ENCODE measurements at regions not wholly inside any gene's neighbourhood (a gene's known extent, or its start where the extent isn't known, plus 50 kb on each side); places are given as distances from the start of the nearest gene placed in this dataset.
A peak's percentile ranks its signal among the peaks of the same experiment; 100 is the strongest.

DNA sequence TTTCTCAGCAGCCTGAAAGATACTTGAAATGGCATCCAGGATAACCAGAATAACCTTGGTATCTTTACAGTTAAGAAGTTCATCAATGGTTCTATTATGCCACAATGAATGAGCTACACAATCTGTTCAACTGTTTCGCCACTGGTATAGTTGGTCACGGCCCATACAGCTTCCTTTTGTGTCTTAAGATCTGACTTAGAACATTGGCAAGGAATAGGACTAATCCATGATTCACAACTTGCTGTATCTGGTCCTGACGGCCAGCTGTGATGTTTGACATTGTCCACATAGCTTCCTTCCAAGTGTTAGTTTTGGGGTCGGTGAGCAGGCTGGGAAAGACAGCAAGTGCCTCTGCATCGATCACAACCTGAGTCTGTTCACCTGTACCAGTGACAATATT lies 113.3 kb upstream of the RAD23B start:
- DNase-seq, result no peak

DNA sequence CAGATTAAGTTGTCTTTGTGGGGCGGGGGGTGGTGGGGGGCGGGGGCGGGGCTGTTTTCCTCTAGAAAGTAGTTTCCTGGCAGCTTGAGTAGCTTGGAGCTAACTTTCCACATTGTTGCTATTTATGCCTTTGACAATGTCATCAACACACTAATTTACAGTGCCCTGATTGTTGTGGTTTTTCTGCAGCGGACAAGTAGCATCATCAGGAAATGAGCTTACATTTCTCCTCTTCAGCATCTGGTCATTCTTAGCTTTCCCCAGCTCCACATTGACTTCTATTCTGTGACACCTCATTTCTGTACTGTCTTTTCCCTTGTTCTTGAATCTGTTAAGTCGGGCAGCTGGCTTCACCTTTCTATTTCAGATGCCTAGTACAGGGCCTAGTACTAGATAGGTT lies 112.3 kb upstream of the RAD23B start:
- peak; percentile 45 for DNase-seq

DNA sequence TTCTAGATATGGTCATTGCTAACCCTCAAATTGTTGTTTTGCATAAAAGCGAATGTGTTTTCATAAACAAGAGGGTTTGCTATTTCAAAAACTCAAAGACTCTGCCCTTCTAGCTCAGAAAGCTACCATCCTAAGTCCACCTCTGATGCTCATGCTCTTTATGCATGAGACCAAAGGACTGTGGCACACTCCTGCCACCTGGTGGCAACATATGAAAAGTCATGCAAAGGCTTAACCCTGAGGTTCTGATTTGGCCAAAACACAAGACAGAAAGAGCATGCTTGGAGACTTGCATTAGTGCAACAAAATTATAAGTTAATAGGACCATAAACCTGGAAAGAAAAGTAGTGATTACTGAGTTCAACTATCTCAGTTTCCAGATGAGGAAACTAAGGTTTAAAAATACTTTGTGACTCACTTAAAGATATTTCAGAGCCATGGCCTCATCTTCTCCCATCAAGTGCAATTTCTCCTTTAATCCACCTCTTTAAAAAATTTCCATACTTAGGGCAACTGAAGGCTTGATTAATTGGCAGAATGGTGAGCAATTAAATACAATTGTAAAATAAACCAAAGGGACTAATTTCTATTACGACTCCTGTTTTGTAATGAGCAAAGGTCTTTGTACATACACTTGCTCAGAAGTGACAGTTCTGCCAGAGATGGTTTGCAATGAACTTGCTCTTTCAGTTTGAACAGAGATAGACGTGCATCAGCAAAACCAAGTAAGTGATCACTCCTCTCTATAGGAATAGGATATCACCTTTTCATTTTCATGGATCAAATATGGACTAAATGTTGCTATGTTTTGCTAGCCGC lies 110.7 kb upstream of the RAD23B start:
- DNase-seq, result peak; percentile 65

DNA sequence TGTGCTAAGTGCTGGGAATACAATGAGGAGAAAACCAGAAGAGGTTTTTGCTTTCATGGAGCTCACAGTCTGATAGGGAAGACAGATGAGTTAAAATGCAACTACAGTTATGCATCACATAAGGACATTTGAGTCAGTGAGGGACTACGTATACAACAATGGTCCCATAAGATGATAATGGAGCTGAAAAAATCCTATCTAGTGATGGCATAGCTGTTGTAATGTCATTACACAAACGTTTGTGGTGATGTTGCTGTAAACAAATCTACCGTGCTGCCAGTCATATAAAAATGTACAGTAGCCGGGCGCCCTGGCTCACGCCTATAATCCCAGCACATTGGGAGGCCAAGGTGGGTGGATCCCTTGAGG lies 110.1 kb upstream of the RAD23B start:
- no peak for DNase-seq

DNA sequence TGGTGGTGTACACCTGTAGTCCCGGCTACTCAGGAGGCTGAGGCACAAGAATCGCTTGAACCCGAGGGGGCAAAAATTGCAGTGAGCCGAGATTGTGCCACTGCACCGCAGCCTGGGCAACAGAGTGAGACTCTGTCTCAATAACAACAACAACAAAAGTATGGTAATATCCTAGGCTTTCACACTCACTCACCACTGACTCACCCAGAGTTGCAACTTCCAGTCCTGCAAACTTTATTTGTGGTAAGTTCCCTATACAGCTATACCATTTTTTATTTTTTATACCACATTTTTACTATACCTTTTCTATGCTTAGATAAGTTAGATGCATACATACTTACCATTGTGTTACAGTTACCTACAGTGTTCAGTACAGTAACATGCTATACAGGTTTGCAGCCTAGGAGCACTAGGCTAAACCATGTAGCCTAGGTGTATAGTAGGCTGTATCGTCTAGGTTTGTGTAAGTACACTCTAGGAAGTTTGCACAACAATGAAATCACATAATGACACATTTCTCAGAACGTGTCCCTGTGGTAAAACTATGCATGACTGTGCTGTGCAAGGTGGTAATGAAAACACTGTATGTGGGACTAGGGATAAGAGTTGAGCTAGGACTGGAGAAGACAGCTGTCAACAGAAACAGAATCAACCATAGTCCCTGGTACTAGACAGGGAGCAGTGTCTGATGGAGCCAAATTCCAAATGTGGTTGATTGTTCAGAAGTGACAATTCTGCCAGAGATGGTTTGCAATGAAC lies 109.5 kb upstream of the RAD23B start:
- DNase-seq, result no peak

DNA sequence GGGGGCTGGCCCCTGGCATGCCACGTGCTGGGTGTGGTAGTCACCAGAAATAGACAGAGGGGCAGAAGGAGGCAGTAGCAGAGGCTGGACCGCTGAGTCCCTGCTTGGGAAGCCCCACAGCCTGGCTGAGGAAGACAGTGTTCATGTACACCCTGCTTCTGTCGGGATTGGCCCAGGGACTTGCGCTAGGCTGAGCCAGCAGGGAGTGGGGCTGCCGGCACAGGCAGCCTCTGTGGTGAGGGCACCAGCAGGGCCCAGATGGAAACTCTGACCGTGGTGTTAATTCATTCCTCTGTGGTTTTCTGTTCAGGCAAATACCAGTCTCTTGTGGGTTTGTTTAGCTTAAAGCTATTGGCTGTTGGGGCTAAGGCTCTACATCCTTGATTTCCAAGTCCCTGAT lies 108.6 kb upstream of the RAD23B start:
- no peak for DNase-seq

DNA sequence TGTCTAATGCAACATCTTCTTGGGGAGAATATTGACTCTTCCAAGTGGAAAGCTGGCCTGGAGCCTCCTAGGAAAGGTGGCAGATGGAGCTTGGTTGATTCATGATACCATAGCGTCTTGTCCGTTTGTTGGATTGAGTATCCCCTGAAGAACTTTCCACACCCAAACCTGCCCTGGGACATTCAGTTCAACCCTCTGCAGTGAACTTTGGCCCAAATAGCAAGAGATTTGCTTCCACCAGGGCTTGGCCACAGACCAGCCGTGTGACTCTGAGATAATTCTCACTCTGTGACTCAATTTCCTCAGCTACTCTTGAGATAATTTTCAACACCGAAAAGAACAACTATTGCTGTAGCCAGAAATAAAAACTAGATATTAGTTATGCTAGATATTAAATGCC lies 108.0 kb upstream of the RAD23B start:
- no peak for DNase-seq

DNA sequence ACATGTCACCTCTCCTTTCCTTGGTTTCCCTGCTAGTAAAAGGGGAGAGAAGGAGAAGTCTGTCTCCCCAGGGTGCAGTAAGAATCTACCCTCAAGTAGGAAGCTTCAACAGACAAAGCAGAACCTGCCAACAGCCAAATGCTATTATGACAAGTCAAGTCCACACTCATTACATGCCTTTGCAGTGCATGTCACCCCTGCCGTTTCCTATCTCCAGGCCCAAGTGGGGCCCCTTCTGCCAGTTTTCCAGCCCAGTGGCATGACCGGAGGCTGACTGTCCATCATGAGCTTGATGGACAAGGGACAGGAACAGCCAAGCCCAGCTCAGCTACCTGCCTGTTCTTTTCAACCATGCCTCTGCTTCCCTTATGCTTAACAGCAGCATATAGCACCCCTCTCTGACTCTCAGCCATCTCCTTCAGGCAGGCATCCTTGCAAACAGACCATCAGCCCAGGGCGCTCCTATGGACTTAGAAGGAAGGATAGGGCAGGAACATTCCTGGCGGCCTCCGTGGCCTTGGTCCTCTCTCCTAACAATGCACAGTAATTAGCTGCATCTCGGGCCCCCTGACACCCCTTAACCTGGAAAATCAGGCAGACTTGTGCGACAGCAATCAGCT lies 107.2 kb upstream of the RAD23B start:
- DNase-seq, result no peak

DNA sequence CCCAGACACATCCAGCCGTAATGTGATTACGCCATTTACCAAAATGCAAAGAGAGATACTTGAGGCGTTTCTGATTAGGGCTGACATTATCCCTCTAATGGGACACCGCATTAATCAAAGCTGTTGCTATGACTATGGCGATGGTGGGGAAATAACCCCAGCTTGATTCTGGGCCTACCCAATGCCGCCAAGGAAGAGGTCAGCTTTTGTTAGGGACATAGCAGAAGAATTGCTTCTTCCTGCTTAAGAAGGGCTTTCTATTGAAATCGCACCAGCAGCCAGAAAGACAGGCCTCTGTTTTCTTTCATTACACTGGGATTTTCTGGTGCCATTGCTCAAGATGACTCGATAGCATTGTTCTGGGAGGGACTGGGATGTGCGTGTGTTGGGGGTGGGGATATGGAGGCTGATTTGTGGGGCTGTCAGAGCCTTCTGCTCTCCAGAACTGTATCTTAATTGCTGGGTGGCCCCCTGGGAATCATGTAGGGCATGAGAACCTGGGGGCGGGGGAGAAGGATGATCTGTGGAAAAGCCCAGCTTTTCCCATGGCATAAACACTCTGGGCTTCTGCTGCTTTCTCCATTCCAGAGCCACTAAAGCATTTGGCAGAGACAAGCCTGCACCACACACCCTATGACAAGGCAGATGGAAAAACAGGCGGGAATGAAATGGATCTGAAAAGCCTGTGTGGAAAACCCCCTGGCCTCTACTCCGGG lies 106.5 kb upstream of the RAD23B start:
- DNase-seq, result peak; percentile 73

DNA sequence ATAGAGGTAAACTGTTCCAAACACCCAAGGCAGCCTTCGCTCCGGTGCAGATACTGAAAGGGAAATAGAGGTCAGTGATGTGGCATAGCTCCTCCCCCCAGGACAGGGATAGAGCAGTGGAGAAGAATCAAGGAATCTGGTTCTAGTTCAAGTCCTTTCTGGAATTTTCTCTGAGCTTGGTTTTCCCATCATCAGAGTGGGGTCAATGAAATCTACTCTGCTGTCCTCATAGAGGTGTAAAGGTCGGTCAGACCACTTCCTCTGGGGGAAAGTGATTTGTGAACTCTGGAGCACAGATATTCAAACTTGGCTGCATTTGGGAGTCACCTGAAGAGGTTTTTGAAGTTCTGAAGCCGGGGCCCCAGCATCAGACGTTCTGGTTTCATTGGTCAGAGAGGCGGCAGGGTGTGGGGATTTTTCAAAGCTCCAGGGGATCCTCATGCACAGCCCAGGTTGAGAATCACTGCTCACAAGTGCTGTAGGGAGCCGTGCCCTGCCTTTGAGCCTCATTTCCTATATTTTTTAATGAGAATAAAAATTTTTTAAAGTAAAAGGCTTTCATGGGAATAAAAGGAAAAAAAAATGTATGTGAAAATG lies 105.7 kb upstream of the RAD23B start:
- no peak for DNase-seq

DNA sequence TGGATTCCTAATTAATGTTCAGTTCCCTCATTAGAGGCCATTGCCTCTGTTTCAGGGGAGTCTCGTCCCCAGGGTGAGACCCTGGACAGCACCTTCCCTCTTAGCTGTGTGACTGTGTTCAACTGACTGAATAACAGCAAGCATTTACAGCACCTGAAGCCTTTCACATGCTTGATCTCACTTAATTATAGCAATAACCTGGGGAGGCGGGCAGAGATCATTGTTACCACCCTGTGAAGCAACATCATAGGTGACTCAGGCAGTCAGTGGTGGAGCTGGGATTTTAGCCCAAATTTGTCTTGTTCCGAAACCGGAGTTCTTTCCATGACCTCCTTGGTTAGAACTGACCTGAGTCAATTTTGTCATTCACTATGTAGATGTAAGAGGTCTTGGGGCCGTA lies 105.2 kb upstream of the RAD23B start:
- DNase-seq, result no peak

DNA sequence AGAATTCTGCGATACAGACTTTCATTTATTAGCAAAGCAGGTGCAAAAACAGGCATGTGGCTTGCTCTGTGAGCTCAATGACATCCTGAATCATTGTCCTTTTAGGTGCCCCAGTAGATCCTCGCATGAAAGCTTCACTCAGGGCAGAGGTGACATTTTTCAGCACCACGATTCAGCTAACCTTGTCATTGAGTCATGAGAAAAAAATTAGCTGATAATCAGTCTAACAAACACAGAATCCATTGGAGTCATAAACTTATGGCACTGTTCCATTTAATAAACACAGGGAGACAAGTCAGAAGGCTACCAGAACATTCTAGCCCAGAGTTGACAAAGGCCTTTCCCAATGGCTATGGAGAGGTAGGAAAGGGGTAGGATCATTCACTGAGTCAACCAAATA lies 104.8 kb upstream of the RAD23B start:
- DNase-seq, result no peak

DNA sequence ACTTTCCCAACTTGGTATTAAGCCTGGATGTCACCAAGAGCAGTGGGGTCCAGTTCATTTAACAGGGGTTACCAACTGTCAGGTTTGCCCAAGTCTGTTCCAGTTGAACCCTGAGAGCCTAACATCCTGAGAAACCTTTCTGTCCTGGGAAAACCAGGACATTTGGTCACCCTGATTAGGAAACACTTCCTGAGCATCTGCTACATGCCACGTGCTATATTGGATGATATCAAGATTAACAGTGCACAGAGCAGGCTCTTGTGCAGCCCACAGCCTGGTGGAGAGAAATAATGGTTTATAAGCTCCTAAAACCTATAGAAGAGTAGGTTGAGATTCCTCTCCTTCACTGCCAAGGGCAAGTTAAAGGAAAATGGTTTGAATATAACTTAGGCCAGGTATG lies 102.9 kb upstream of the RAD23B start:
- DNase-seq, result no peak

DNA sequence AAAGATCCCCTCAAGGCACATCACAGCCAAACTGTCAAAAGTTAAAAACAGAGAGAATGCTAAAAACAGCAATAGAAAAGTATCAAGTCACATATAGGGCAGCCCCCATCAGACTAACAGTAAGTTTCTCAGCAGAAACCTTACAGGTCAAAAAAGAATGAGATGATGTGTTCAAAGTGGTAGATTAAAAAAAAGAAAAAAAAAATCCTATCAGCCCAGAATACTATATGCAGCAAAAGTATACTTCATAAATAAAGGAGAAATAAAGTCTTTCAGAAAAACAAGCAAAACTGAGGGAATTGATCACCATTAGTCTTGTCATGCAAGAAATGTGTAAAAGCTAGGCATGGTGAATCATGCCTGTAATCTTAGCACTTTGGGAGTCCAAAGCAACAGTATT lies 99.9 kb upstream of the RAD23B start:
- DNase-seq, result no peak

DNA sequence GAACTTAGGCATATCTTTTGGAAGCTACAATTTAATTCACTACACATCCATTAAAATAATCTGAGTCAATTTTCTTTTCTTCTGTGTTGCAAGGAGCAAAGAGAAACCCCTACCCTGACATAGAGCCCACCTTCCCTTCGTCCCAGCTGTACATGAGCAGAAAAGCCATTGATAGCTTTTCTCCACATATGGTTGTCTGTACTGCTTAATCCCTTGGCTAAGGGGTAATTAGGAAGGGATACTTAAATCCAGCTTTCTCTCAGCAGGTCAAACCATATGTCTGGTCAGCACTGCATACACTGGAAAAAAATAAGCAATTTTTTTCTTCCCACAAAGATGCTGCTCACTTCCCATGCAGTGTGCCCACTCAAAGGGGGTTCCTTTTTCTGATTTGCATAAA lies 94.7 kb upstream of the RAD23B start:
- DNase-seq, result no peak

DNA sequence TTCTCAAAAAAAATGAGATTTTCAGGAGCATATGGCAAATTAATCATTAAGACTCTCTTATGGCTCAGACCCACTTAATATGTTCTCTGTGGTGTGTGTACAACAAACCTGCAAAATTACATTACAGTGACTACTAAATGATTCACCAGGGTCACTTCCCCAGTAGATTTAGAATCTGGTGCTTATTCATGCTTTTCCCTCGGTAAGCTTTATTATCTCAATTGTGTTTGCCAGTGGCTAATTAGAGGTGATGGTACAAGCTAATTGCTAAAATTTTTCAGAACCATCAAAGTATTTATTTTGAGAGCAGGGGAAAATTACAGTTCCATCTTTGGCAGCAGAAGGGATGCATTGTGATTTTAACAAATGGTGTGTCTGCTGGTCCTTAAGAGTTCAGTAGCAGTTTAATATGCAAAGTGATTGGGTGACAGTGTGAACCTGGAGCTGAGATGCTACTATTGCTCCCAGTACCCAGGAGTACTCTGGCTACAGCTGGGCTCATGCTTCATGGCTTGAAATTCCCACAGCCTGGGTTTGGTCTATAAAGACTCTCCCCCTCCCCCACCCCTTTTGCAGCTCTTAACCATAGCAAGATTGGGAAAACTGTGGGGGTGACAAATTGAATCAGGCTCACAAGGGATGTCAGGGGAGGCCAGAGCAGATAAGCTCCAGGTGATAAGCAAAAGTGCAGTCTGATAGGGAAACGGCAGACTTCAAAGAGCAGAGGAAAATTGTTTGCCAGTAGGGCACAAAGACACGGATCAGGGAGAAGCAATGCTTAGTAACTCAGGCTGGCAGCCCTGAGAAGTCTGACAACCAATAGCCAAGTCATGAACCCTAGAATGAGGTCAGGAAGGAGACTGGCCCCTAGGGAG lies 92.8 kb upstream of the RAD23B start:
- DNase-seq, result no peak

DNA sequence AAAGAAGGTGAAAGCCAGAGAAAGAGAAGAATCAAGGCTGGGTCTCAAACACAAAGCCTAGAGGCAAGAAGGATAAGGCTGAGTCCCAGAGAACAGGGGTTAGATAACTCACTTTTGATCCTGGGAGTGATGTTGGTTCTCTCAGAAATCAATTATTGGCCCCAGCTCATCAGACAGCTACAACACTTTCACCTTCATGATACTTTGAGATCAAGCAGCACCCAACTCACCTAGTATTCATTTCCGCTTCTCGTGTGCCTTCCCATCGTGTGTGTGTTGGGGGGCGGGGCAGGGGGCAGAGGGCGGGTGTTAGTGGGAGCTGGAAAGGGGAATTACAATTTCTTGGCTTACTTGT lies 92.2 kb upstream of the RAD23B start:
- DNase-seq, result no peak

DNA sequence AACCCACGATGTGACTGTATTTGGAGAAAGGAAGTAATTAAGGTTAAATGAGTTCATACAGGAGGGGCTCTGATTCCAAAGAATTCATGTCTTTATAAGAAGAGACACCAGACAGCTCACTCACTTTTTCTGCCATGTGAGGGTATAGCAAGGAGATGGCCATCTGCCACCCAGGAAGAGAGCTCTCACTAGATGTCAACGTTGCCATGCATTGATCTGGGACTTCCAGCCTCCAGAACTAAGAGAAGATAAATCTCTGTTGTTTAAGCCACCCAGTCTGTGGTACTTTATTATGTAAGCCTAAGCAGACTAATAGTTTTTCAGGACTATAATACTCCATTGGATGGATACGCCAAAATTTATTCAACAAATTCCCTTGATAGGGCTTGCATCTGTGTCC lies 89.8 kb upstream of the RAD23B start:
- DNase-seq, result no peak

DNA sequence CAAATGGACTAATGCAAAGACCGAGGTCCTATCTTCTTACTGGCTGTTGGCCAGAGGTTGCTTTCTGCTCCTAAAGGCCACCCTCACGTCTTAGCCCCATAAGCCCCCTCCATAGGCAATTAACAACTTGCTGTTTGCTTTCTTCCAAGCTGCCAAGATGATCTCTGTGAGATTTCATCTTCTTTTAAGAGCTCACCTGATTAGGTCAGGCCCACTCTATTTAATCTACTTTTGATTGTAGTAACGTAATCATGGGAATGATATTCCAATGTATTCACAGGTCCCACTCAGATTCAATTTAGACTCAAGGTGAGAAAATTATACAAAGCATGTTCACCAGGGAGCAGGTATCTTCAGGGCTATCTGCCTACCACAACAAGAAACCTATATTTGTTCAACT lies 84.4 kb upstream of the RAD23B start:
- DNase-seq, result no peak

DNA sequence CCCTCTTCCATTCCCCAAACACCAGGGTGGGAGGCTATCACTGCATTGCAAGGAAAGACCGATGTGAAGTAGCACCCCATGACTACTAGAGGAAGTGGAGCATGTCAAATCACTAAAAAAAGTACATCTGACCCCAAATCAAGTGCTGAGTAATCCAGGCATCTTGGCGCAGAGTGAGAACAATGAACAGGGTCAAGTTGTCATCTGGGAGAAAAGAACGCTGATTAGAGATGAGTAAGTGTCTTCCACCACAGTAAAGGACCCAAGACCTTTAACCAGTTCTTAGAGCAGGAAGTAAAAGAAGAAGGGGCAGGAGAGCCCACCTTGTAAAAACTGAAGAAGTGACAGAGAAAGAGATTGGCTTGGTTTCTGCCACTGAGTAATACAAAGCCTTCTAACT lies 75.0 kb upstream of the RAD23B start:
- DNase-seq, result no peak

DNA sequence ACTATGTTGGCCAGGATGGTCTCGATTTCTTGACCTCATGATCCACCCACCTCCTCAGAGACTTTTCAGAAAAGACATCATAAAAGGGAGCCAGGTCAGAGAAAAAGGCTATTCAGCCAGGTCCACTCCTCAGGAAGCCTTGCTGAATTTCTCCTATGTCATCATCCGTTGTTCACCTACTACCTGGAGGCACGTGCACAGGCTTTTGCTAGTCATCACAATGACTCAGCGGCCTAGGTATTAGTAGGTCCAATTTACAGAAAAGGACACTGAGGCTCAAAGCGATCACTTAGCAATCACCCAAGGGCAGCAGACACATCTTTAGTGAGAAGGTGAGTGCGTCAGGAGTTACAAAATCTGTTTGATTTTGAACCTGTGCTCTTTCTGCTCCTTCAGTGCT lies 72.3 kb upstream of the RAD23B start:
- DNase-seq, result no peak
